Astrocyte of the cerebellum (primary cell): ENCODE measurements at regions not wholly inside any gene's neighbourhood (a gene's known extent, or its start where the extent isn't known, plus 50 kb on each side); places are given as distances from the start of the nearest gene placed in this dataset.
"Not testable (repeated sequence)": the region's sequence is repeated elsewhere in the genome, so short reads cannot be mapped to it uniquely, and the experiment has no call there.

Experiments used
- DNase-seq: peaks from one replicate; pipeline ENCODE4 v3.0.0-alpha.2; 2011; ENCODE audit warnings: low read depth
- H3K4me3 ChIP-seq: 2 replicates; pipeline ENCODE4 v1.5.1; 2011; ENCODE audit warnings: mild to moderate bottlenecking, low read depth, low read length, moderate library complexity
- CTCF ChIP-seq: IDR thresholded peaks from 2 replicates; pipeline ENCODE4 v1.5.1; 2012; ENCODE audit warnings: low read length, low read depth, moderate library complexity, mild to moderate bottlenecking; ENCODE audit errors: missing control alignments
- in situ Hi-C: cut with HindIII; loops from 2 replicates; pipeline ENCODE4 v1.10.0; 2017; ENCODE audit warnings: low sequenced_read_pairs

GRCh38 chr2:105509269-105510086 is 110.6 kb upstream of the FHL2 start:
- DNase-seq = no peak
- H3K4me3 ChIP-seq = no peak overlapping the region
- in situ Hi-C loops = no loop called here
- TF ChIP-seq CTCF = no peak

- DNase-seq, in situ Hi-C loops, H3K4me3 ChIP-seq: not testable (repeated sequence)
Measured at GRCh38 chr2:105506860-105507259, 108.0 kb upstream of the FHL2 start.

- no peak for DNase-seq
- no peak for TF ChIP-seq CTCF
- H3K4me3 ChIP-seq = no peak overlapping the region
- in situ Hi-C loops = no loop called here
Measured at GRCh38 chr2:105504459-105504858, 105.6 kb upstream of the FHL2 start.

- H3K4me3 ChIP-seq = no peak overlapping the region
- in situ Hi-C loops = no loop called here
- DNase-seq = no peak
- no peak for TF ChIP-seq CTCF
Measured at GRCh38 chr2:105502625-105503334, 103.9 kb upstream of the FHL2 start.

GRCh38 chr2:105498281-105498846 is 99.5 kb upstream of the FHL2 start:
- H3K4me3 ChIP-seq = no peak overlapping the region
- in situ Hi-C loops = loop anchor here (5.0 kb wide), 1 partner anchor 66 kb away; no protein-coding TSS in a partner anchor
- TF ChIP-seq CTCF = no peak
- DNase-seq = no peak

- in situ Hi-C loops = loop anchor here (5.0 kb wide), 1 partner anchor 65 kb away; no protein-coding TSS in a partner anchor
- H3K4me3 ChIP-seq = no peak overlapping the region
- TF ChIP-seq CTCF = no peak
- no peak for DNase-seq
Measured at GRCh38 chr2:105497094-105497493, 98.2 kb upstream of the FHL2 start.
